HepG2 (cell line): ENCODE measurements at regions not wholly inside any gene's neighbourhood (a gene's known extent, or its start where the extent isn't known, plus 50 kb on each side); places are given as distances from the start of the nearest gene placed in this dataset.

ENCODE experiments used
- ATAC-seq: fragments of 200-7000 bp; cut with Tn5 transposase; 3 replicates; pipeline ENCODE4 v1.9.1; 2020; ENCODE audit warnings: mild to moderate bottlenecking, moderate library complexity
- BruUV-seq: library from RNA; stranded (reverse); fragments of 400-500 nt; replicated peaks from 2 replicates; lab custom pipeline; 2021; lab: Mats Ljungman, UMichigan
- CTCF ChIA-PET: fragments of 300-600 bp; formaldehyde crosslinking; extraction: SDS; loops from one replicate; lab custom pipeline; 2021; ENCODE audit warnings: low total read pairs, inconsistent platforms, low intra/inter-chr PET ratio; lab: Yijun Ruan, JAX
- POLR2A ChIA-PET: fragments of 350-600 bp; sonication (Branson Sonifier 250); formaldehyde crosslinking; loops from one replicate; lab custom pipeline; 2020; ENCODE audit warnings: antibody characterized with exemption, inconsistent platforms; lab: Yijun Ruan, JAX
- DNase-seq: peaks from one replicate; pipeline ENCODE4 v3.0.0-alpha.2; 2015; ENCODE audit warnings: low spot score
- FAIRE-seq: peaks from 3 replicates; lab custom pipeline; 2011; peaks lifted over from hg19 to GRCh38; lab: Jason Lieb, UNC
- H2AFZ ChIP-seq: one replicate; pipeline ENCODE4 v1.6.1; 2011; ENCODE audit warnings: low read length, inconsistent platforms
- H3K27ac ChIP-seq: fragments of 300-600 bp; 3 replicates; pipeline ENCODE4 v1.8.0; 2011; ENCODE audit warnings: mixed run types, mild to moderate bottlenecking, mixed read lengths, low read length, inconsistent platforms; ENCODE audit not compliant: insufficient read depth; ENCODE audit errors: extremely low read length
- H3K27me3 ChIP-seq, 2 experiments: fragments of 200-600 bp in 1 of 2; 2 replicates in 1 of 2; 3 replicates in 1 of 2; pipeline versions ENCODE4 v1.6.0 to v1.8.0; 2011; ENCODE audit warnings: low read length in 2 of 2, mild to moderate bottlenecking in 2 of 2, moderate library complexity in 2 of 2, inconsistent platforms in 1 of 2; ENCODE audit not compliant: insufficient read depth in 2 of 2, control insufficient read depth in 1 of 2
- H3K36me3 ChIP-seq, 2 experiments: fragments of 200-600 bp in 1 of 2; replicated peaks in 1 of 2; 2 replicates in 1 of 2; 3 replicates in 1 of 2; pipeline versions ENCODE4 v1.5.1 to v1.8.0; 2011; ENCODE audit warnings: low read length in 2 of 2, inconsistent platforms in 1 of 2; ENCODE audit not compliant: insufficient read depth in 2 of 2, control insufficient read depth in 1 of 2
- H3K4me1 ChIP-seq: 2 replicates; pipeline ENCODE4 v1.5.1; 2012; ENCODE audit warnings: low read length, inconsistent platforms; ENCODE audit not compliant: insufficient read depth
- H3K4me2 ChIP-seq: 2 replicates; pipeline ENCODE4 v1.6.0; 2011; ENCODE audit warnings: low read depth, low read length, inconsistent platforms
- H3K4me3 ChIP-seq, 3 experiments: fragments of 200-600 bp in 1 of 3; sonication (generic), shearing (Covaris generic) in 1 of 3; replicated peaks in 1 of 3; 2 replicates each; pipeline ENCODE4 v1.5.1; 2011 to 2016; ENCODE audit warnings: low read length in 3 of 3, inconsistent platforms in 2 of 3, low read depth in 2 of 3, mild to moderate bottlenecking in 2 of 3, control low read depth in 1 of 3, mixed read lengths in 1 of 3; ENCODE audit not compliant: insufficient read depth in 1 of 3
- H3K79me2 ChIP-seq: one replicate; pipeline ENCODE4 v1.6.1; 2011; ENCODE audit warnings: low read length, inconsistent platforms; ENCODE audit not compliant: insufficient read depth
- H3K9ac ChIP-seq: 2 replicates; pipeline ENCODE4 v1.6.0; 2011; ENCODE audit warnings: mild to moderate bottlenecking, low read depth, low read length, inconsistent platforms; ENCODE audit not compliant: insufficient read depth
- H3K9me3 ChIP-seq: 2 replicates; pipeline ENCODE4 v1.5.1; 2012; ENCODE audit warnings: mild to moderate bottlenecking, low read length
- H4K20me1 ChIP-seq: 2 replicates; pipeline ENCODE4 v1.6.0; 2011; ENCODE audit warnings: inconsistent platforms, mild to moderate bottlenecking, low read length, moderate library complexity; ENCODE audit not compliant: insufficient read depth
- AHR ChIP-seq: IDR thresholded peaks from 2 replicates; pipeline ENCODE4 v1.6.1; 2018; ENCODE audit warnings: missing genetic modification reagents, missing compliant biosample characterization
- SMC3 ChIP-seq: IDR thresholded peaks from 2 replicates; pipeline ENCODE4 v1.6.1; 2011; ENCODE audit warnings: low read length, improper control_type of control experiment
- SOX6 ChIP-seq, 2 experiments: fragments of 450-650 bp in 1 of 2; sonication (generic) in 1 of 2; formaldehyde crosslinking in 1 of 2; IDR thresholded peaks; 2 replicates each; pipeline versions ENCODE4 v1.4.0 to v1.6.1; 2017 to 2020; ENCODE audit warnings: antibody characterized with exemption in 1 of 2, mild to moderate bottlenecking in 1 of 2, missing genetic modification reagents in 1 of 2
- STAG1 ChIP-seq: sonication (generic); formaldehyde crosslinking; IDR thresholded peaks from 2 replicates; pipeline ENCODE4 v1.4.0; 2020; ENCODE audit warnings: missing genetic modification reagents
- ZNF292 ChIP-seq: sonication (generic); formaldehyde crosslinking; IDR thresholded peaks from 2 replicates; pipeline ENCODE4 v1.8.1; 2022; ENCODE audit warnings: mild to moderate bottlenecking, low read depth, missing genetic modification reagents, borderline replicate concordance
- ZNF543 ChIP-seq: sonication (generic); formaldehyde crosslinking; IDR thresholded peaks from 2 replicates; pipeline ENCODE4 v1.4.0; 2020; ENCODE audit warnings: mild to moderate bottlenecking, missing genetic modification reagents
- WGBS: methylation state at CpG from one replicate; pipeline ENCODE4 v1.1.6; 2017; ENCODE audit warnings: low lambda C conversion rate; 5-methylcytosine and 5-hydroxymethylcytosine counted together
- in situ Hi-C: cut with HindIII; loops from 2 replicates; pipeline ENCODE4 v1.10.0; 2017; ENCODE audit warnings: low pct_unique_long_range_greater_than_20kb; ENCODE audit not compliant: extremely low pct_ligation_motif_present
- intact Hi-C: fragments of 100-400 bp; cut with micrococcal nuclease; formaldehyde crosslinking; loops from one replicate; pipeline ENCODE4 v1.10.0; 2022; ENCODE audit not compliant: unreplicated experiment
- TF ChIP-seq, protein P1 (sequence below): sonication (generic); formaldehyde crosslinking; IDR thresholded peaks from 2 replicates; pipeline ENCODE4 v1.5.1; 2020; ENCODE audit warnings: missing genetic modification reagents, mild to moderate bottlenecking, borderline replicate concordance

DNA sequence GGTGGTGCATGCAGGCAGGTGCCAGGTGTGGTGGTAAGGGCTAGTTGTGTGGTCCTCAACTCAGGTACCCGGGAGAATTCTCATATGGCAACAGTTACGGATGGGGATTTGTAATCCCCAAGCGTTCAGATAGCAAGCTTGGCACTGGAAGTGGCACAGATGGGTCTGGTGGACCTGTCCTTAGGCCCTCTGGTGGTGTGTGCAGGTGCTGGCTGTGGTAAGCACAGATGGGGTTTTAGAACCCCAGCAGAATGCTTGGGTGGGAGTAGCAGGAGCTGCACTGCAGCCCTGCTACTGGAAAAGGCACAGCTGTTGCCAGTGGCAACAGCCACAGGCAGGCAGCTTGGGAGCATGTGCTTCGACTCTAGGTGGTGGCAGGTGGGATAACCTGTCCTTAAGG, 948.2 kb upstream of the FAM98A start:
- Histone ChIP-seq H4K20me1 (no peaks in the 10 kb centered on the region), H3K9ac (no peak overlapping the region), H3K4me3 (no peak overlapping the region), H3K79me2 (no peaks in the 10 kb centered on the region), H2AFZ (no peak overlapping the region), H3K4me1 (no peaks in the 10 kb centered on the region), H3K4me2 (no peak overlapping the region), H3K27ac (no peak overlapping the region), H3K9me3 (peaks cover 65% of the 10 kb centered on the region), H3K27me3 (no peaks in the 10 kb centered on the region), H3K36me3 (no peaks in the 10 kb centered on the region)
- in situ Hi-C loops (no loop called here), intact Hi-C loops (no loop called here)
- CTCF ChIA-PET, result no interaction called here
- no TSS peak for BruUV-seq
- DNase-seq (no peak), ATAC-seq (no peak), FAIRE-seq (no peak)
- TF ChIP-seq ZNF292 (CRISPR knock-in tag), result no peak
- TF ChIP-seq SOX6 (IDR thresholded peaks at IDR 0.05), result no peak
- no peak for TF ChIP-seq SOX6 (CRISPR knock-in tag; IDR thresholded peaks at IDR 0.05)
- TF ChIP-seq STAG1 (CRISPR knock-in tag), result no peak
- TF ChIP-seq AHR (CRISPR knock-in tag), result no peak
- TF ChIP-seq ZNF543 (CRISPR knock-in tag), result no peak
- WGBS, result 15% methylated on average over 4 of the region's 4 CpGs
- POLR2A ChIA-PET, result no interaction called here

DNA sequence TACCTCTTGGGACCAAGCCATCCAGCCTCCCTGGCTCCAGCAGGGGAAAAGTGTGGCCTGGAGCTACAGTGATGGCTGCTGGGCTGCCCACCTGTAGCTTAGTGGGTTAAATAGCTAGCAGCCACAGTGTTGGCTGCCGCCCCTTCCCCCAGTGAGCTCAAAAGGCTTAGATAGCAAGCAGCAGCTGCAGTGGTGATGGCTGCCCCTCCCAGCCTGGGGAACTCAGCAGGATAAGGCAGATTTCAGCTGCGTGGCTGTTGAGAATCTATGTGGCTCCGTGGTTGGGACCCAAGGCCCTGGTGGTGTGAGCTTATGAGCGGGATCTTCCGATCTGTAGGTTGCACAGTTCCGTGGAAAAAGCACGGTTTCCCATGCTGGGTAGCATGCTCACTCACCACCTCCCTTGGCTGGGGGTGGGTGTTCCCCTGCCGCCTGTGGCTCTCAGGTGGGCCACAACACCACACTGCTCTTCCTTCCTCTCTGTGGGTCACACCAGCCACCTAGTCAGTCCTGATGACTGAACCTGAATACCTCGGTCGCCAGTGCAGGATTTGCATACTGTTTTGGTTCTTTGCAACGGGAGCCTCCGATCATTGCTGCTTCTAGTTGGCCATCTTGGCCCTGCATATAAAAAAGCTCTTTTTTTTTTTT, 946.5 kb upstream of the FAM98A start:
- Histone ChIP-seq H3K27ac (no peak overlapping the region), H3K79me2 (no peaks in the 10 kb centered on the region), H4K20me1 (no peaks in the 10 kb centered on the region), H3K9ac (no peak overlapping the region), H3K4me1 (no peaks in the 10 kb centered on the region), H3K27me3 (no peaks in the 10 kb centered on the region), H3K36me3 (no peaks in the 10 kb centered on the region), H3K4me2 (no peak overlapping the region), H3K4me3 (no peak overlapping the region), H3K9me3 (peaks cover 78% of the 10 kb centered on the region), H2AFZ (no peak overlapping the region)
- ChIA-PET CTCF (no interaction called here), POLR2A (no interaction called here)
- ATAC-seq, result no peak
- in situ Hi-C loops (no loop called here), intact Hi-C loops (no loop called here)
- FAIRE-seq, result no peak
- TF ChIP-seq, protein P1, sequence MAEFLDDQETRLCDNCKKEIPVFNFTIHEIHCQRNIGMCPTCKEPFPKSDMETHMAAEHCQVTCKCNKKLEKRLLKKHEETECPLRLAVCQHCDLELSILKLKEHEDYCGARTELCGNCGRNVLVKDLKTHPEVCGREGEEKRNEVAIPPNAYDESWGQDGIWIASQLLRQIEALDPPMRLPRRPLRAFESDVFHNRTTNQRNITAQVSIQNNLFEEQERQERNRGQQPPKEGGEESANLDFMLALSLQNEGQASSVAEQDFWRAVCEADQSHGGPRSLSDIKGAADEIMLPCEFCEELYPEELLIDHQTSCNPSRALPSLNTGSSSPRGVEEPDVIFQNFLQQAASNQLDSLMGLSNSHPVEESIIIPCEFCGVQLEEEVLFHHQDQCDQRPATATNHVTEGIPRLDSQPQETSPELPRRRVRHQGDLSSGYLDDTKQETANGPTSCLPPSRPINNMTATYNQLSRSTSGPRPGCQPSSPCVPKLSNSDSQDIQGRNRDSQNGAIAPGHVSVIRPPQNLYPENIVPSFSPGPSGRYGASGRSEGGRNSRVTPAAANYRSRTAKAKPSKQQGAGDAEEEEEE (CRISPR knock-in tag), result no peak
- TF ChIP-seq SMC3, result no peak
- no TSS peak for BruUV-seq
- 20% methylated on average over 11 of the region's 12 CpGs for WGBS
- DNase-seq, result no peak
